ENCODE measurements at regions not wholly inside any gene's neighbourhood (a gene's known extent, or its start where the extent isn't known, plus 50 kb on each side); places are given as distances from the start of the nearest gene placed in this dataset.

DNA sequence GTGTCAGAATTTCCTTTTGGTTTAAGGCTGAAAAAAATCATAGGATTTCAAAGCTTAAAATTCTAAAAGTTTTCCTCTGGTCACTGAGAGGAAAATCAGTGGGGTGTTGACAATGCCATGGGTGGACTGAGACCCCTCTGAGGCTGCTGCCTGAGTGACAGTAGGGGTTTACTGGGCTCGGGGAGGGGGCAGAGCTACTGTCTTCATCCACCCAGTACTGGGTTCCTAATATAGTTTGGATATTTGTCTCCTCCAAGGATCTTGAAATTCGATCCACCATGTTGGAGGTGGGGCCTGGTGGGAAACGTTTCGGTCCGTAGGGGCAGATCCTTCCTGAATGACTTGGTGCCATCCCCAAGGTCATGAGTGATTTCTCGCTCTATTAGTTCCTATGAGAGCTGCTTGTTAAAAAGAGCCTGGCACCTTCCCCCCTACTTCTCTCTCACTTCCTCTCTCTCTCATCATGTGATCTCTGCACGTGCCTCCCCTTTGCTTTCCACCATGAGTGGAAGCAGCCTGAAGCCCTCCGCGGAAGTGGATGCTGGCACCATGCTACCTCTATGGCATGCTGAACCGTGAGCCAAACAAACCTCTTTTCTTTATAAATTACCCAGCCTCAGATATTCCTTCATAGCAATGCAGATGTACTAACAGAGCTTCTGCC is 72.3 kb downstream of the MAP10 start:
- Histone ChIP-seq H3K4me3 (replicated peaks in 1 of 3; ENCODE audit: low read depth in 2 of 3, low read length in 3 of 3) (no peak overlapping the region), H3K4me1 (ENCODE audit: control insufficient read depth in 1 of 2, insufficient read depth in 2 of 2, low read length in 2 of 2) (no peaks in the 10 kb centered on the region), H3K9me3 (replicated peaks in 1 of 2; ENCODE audit: control insufficient read depth in 1 of 2, insufficient read depth in 1 of 2, low read length in 2 of 2) (no peaks in the 10 kb centered on the region), H3K9ac (ENCODE audit: insufficient read depth, low read length, poor library complexity, severe bottlenecking) (no peak overlapping the region), H4K20me1 (ENCODE audit: insufficient read depth, low read length) (no peaks in the 10 kb centered on the region), H3K27ac (ENCODE audit: low read depth in 1 of 2, low read length in 2 of 2) (no peak overlapping the region), H2AFZ (ENCODE audit: insufficient read depth, low read depth, low read length, poor library complexity, severe bottlenecking) (no peak overlapping the region), H3K79me2 (ENCODE audit: insufficient read depth, low read length) (no peaks in the 10 kb centered on the region), H3K27me3 (ENCODE audit: control insufficient read depth in 2 of 2, insufficient read depth in 2 of 2, low read length in 2 of 2) (no peaks in the 10 kb centered on the region), H3K4me2 (replicated peaks; ENCODE audit: extremely low read depth, low read length, poor library complexity, severe bottlenecking) (no peak overlapping the region), H3K36me3 (replicated peaks in 1 of 2; ENCODE audit: control insufficient read depth in 1 of 2, insufficient read depth in 2 of 2, low read length in 2 of 2) (no peaks in the 10 kb centered on the region)
- Mint-ChIP-seq H3K36me3 (no peaks in the 10 kb centered on the region), H3K4me3 (no peak overlapping the region), H3K4me1 (peaks cover 2% of the 10 kb centered on the region), H3K27ac (no peak overlapping the region), H3K27me3 (ENCODE audit: low read depth in 3 of 3) (no peaks in the 10 kb centered on the region), H3K9me3 (peaks cover 3 to 9% (median 6%) of the 10 kb centered on the region in 7 donors)
- no peak for DNase-seq
- TF ChIP-seq, protein P1, sequence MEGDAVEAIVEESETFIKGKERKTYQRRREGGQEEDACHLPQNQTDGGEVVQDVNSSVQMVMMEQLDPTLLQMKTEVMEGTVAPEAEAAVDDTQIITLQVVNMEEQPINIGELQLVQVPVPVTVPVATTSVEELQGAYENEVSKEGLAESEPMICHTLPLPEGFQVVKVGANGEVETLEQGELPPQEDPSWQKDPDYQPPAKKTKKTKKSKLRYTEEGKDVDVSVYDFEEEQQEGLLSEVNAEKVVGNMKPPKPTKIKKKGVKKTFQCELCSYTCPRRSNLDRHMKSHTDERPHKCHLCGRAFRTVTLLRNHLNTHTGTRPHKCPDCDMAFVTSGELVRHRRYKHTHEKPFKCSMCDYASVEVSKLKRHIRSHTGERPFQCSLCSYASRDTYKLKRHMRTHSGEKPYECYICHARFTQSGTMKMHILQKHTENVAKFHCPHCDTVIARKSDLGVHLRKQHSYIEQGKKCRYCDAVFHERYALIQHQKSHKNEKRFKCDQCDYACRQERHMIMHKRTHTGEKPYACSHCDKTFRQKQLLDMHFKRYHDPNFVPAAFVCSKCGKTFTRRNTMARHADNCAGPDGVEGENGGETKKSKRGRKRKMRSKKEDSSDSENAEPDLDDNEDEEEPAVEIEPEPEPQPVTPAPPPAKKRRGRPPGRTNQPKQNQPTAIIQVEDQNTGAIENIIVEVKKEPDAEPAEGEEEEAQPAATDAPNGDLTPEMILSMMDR (IDR thresholded peaks at IDR 0.05) = no peak
- intact Hi-C loops (cut with micrococcal nuclease) = no loop called here
- WGBS (ENCODE audit: insufficient coverage) = 81% methylated on average over 8 of the region's 10 CpGs

DNA sequence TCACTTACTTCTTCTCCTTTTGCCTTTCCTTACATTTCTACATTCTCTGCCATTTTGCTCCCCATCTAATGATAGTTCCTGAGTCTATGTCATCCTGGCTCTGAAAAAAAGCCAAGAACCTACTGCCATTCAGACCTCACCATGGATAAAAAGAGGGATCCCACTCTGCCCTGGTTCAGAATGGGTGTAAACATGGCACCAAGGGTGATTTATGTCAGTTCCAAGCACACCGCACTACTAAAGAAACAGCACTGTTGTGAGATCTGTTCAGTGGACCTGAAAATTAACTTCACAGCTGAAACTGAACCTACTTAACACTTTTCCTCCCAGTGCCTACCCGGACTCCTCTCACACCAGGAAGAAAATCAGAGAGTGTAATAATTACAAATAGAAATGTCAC is 72.3 kb upstream of the NTPCR start:
- H3K4me1 Mint-ChIP-seq = peaks cover 2% of the 10 kb centered on the region
- H3K27me3 ChIP-seq (ENCODE audit: control insufficient read depth in 2 of 2, insufficient read depth in 2 of 2, low read length in 2 of 2) = no peaks in the 10 kb centered on the region
- no peak for DNase-seq
- H3K36me3 ChIP-seq (replicated peaks in 1 of 2; ENCODE audit: control insufficient read depth in 1 of 2, insufficient read depth in 2 of 2, low read length in 2 of 2) = no peaks in the 10 kb centered on the region
- H3K79me2 ChIP-seq (ENCODE audit: insufficient read depth, low read length) = no peaks in the 10 kb centered on the region
- no peaks in the 10 kb centered on the region for H3K9me3 ChIP-seq (replicated peaks in 1 of 2; ENCODE audit: control insufficient read depth in 1 of 2, insufficient read depth in 1 of 2, low read length in 2 of 2)
- intact Hi-C loops (cut with micrococcal nuclease) = no loop called here
- no peak overlapping the region for H3K27ac ChIP-seq (ENCODE audit: low read depth in 1 of 2, low read length in 2 of 2)
- no CpG with 5 or more reads among the region's 2 CpGs for WGBS (ENCODE audit: insufficient coverage)
- TF ChIP-seq, protein P1 (IDR thresholded peaks at IDR 0.05) = no peak
- H3K4me2 ChIP-seq (replicated peaks; ENCODE audit: extremely low read depth, low read length, poor library complexity, severe bottlenecking) = no peak overlapping the region
- no peaks in the 10 kb centered on the region for H3K36me3 Mint-ChIP-seq
- no peak overlapping the region for H3K4me3 Mint-ChIP-seq
- no peaks in the 10 kb centered on the region for H3K4me1 ChIP-seq (ENCODE audit: control insufficient read depth in 1 of 2, insufficient read depth in 2 of 2, low read length in 2 of 2)
- H3K27me3 Mint-ChIP-seq (ENCODE audit: low read depth in 3 of 3) = no peaks in the 10 kb centered on the region
- H3K27ac Mint-ChIP-seq = no peak overlapping the region
- no peak overlapping the region for H3K4me3 ChIP-seq (replicated peaks in 1 of 3; ENCODE audit: low read depth in 2 of 3, low read length in 3 of 3)
- H4K20me1 ChIP-seq (ENCODE audit: insufficient read depth, low read length) = no peaks in the 10 kb centered on the region
- H3K9ac ChIP-seq (ENCODE audit: insufficient read depth, low read length, poor library complexity, severe bottlenecking) = no peak overlapping the region
- peaks cover 3 to 9% (median 6%) of the 10 kb centered on the region in 7 donors for H3K9me3 Mint-ChIP-seq
- H2AFZ ChIP-seq (ENCODE audit: insufficient read depth, low read depth, low read length, poor library complexity, severe bottlenecking) = no peak overlapping the region

Data from CD14-positive monocyte (primary cell).